ENCODE measurements at regions not wholly inside any gene's neighbourhood (a gene's known extent, or its start where the extent isn't known, plus 50 kb on each side); places are given as distances from the start of the nearest gene placed in this dataset.

DNA sequence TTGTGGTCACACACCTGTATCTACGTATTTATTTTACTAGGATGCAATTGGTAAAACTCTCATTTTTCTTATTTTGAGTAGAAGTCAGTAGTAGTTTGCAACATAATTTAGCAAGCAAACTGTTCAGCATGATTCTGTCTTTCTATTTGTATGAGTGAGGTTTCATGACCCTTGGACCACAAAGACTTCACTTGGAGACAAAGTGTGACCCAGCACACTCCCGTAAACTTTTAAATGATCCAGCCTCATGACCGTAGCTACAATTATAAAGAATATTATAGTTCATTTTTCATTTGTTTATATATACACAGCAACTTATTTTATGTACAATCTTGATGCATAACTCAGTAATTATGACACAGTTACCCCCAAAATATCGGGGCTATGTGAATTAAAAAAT lies 86.5 kb downstream of the ERCC5 start:
- in situ Hi-C loops (cut with MboI; ENCODE audit: low pct_ligation_motif_present in 1 of 4, low pct_unique_long_range_greater_than_20kb in 1 of 4, low sequenced_read_pairs in 3 of 4) = no loop called here
- no peak for DNase-seq
- Histone ChIP-seq H3K36me3 (no peaks in the 10 kb centered on the region), H3K27me3 (peaks cover 16% of the 10 kb centered on the region), H3K4me1 (no peaks in the 10 kb centered on the region), H3K9me3 (no peaks in the 10 kb centered on the region), H3K27ac (no peak overlapping the region), H3K4me3 (no peak overlapping the region)
- TF ChIP-seq CTCF (IDR thresholded peaks at IDR 0.05) (no peak), POLR2A (IDR thresholded peaks at IDR 0.05) (no peak), EP300 (IDR thresholded peaks at IDR 0.05; ENCODE audit: low read depth) (no peak), POLR2AphosphoS5 (IDR thresholded peaks at IDR 0.05) (no peak)
- 44 to 66% methylated on average over 4 of the region's 4 CpGs for WGBS, 2 donors (ENCODE audit: low coverage in 1 of 2)
- intact Hi-C loops (cut with DNase I; ENCODE audit: low total_unique reads) = no loop called here

GRCh38 chr13:102930566-102930965 lies 84.7 kb downstream of the ERCC5 start:
- in situ Hi-C loops (cut with MboI; ENCODE audit: low pct_ligation_motif_present in 1 of 4, low pct_unique_long_range_greater_than_20kb in 1 of 4, low sequenced_read_pairs in 3 of 4) = no loop called here
- Histone ChIP-seq H3K27me3 (peaks cover 9% of the 10 kb centered on the region), H3K4me1 (no peaks in the 10 kb centered on the region), H3K36me3 (no peaks in the 10 kb centered on the region), H3K9me3 (no peaks in the 10 kb centered on the region), H3K27ac (no peak overlapping the region), H3K4me3 (no peak overlapping the region)
- intact Hi-C loops (cut with DNase I; ENCODE audit: low total_unique reads) = no loop called here
- TF ChIP-seq CTCF (IDR thresholded peaks at IDR 0.05) (no peak), POLR2A (IDR thresholded peaks at IDR 0.05) (no peak), EP300 (IDR thresholded peaks at IDR 0.05; ENCODE audit: low read depth) (no peak), POLR2AphosphoS5 (IDR thresholded peaks at IDR 0.05) (no peak)
- DNase-seq = no peak
- WGBS, 2 donors (ENCODE audit: low coverage in 1 of 2) = 33 to 71% methylated on average over 1 to 3 of the region's 3 CpGs

- no peaks in the 10 kb centered on the region for H3K27me3 ChIP-seq
- no peak for DNase-seq
- intact Hi-C loops (cut with DNase I; ENCODE audit: low total_unique reads) = no loop called here
- TF ChIP-seq POLR2AphosphoS5 (IDR thresholded peaks at IDR 0.05) (no peak), CTCF (IDR thresholded peaks at IDR 0.05) (no peak), EP300 (IDR thresholded peaks at IDR 0.05; ENCODE audit: low read depth) (no peak), POLR2A (IDR thresholded peaks at IDR 0.05) (no peak)
- H3K4me1 ChIP-seq = no peaks in the 10 kb centered on the region
- no peaks in the 10 kb centered on the region for H3K9me3 ChIP-seq
- in situ Hi-C loops (cut with MboI; ENCODE audit: low pct_ligation_motif_present in 1 of 4, low pct_unique_long_range_greater_than_20kb in 1 of 4, low sequenced_read_pairs in 3 of 4) = no loop called here
- H3K27ac ChIP-seq = no peak overlapping the region
- no peaks in the 10 kb centered on the region for H3K36me3 ChIP-seq
- H3K4me3 ChIP-seq = no peak overlapping the region
- WGBS, 2 donors (ENCODE audit: low coverage in 1 of 2) = 70 to 79% methylated on average over 8 to 9 of the region's 9 CpGs
Measured at GRCh38 chr13:102928941-102929675, 83.3 kb downstream of the ERCC5 start.
